ENCODE measurements at regions not wholly inside any gene's neighbourhood (a gene's known extent, or its start where the extent isn't known, plus 50 kb on each side); places are given as distances from the start of the nearest gene placed in this dataset.

GRCh38 chr22:48855593-48856307 is 971.9 kb downstream of the BRD1 start:
- no peak for DNase-seq

GRCh38 chr22:48855013-48855412 is 972.7 kb downstream of the BRD1 start:
- no peak for DNase-seq

- DNase-seq: no peak
Observed at GRCh38 chr22:48853627-48854240, 973.9 kb downstream of the BRD1 start.

GRCh38 chr22:48851933-48852549 is 975.6 kb downstream of the BRD1 start:
- DNase-seq: no peak

- DNase-seq: no peak
Observed at GRCh38 chr22:48850658-48851287, 976.9 kb downstream of the BRD1 start.

GRCh38 chr22:48849963-48850657 is 977.6 kb downstream of the BRD1 start:
- DNase-seq: no peak

GRCh38 chr22:48849219-48849912 is 978.3 kb downstream of the BRD1 start:
- no peak for DNase-seq

GRCh38 chr22:48846200-48846599 is 981.5 kb downstream of the BRD1 start:
- no peak for DNase-seq

GRCh38 chr22:48845356-48845936 is 982.2 kb downstream of the BRD1 start:
- no peak for DNase-seq

- no peak for DNase-seq
Observed at GRCh38 chr22:48844056-48844675, 983.5 kb downstream of the BRD1 start.

GRCh38 chr22:48843640-48844039 is 984.0 kb downstream of the BRD1 start:
- no peak for DNase-seq

GRCh38 chr22:48842976-48843375 is 984.7 kb downstream of the BRD1 start:
- DNase-seq: no peak

GRCh38 chr22:48842583-48842945 is 985.1 kb downstream of the BRD1 start:
- DNase-seq: no peak

GRCh38 chr22:48841881-48842582 is 985.6 kb downstream of the BRD1 start:
- DNase-seq: no peak

GRCh38 chr22:48840112-48840949 is 987.3 kb downstream of the BRD1 start:
- DNase-seq: peak in 1 of 5 donors; percentile 1

GRCh38 chr22:48838846-48839730 is 988.6 kb downstream of the BRD1 start:
- DNase-seq: no peak

GRCh38 chr22:48838376-48838775 is 989.3 kb downstream of the BRD1 start:
- no peak for DNase-seq

- DNase-seq: no peak
Observed at GRCh38 chr22:48837341-48837935, 990.2 kb downstream of the BRD1 start.
